ENCODE measurements at regions not wholly inside any gene's neighbourhood (a gene's known extent, or its start where the extent isn't known, plus 50 kb on each side); places are given as distances from the start of the nearest gene placed in this dataset.

- Histone ChIP-seq H3K9me3 (ENCODE audit: insufficient read depth in 2 of 2, low read depth in 1 of 2, low read length in 1 of 2) (no peaks in the 10 kb centered on the region), H3K4me2 (ENCODE audit: insufficient read depth in 1 of 2, low read depth in 2 of 2, low read length in 2 of 2) (no peak overlapping the region), H3K4ac (replicated peaks; ENCODE audit: insufficient read length, low read depth, low read length) (no peak overlapping the region), H3K27ac (ENCODE audit: low read depth, low read length) (no peak overlapping the region), H3K4me1 (replicated peaks in 1 of 4; ENCODE audit: control insufficient read depth in 3 of 4, insufficient read depth in 4 of 4, low read length in 3 of 4) (no peaks in the 10 kb centered on the region), H3K79me1 (ENCODE audit: low read depth, low read length) (no peaks in the 10 kb centered on the region), H4K20me1 (replicated peaks in 1 of 2; ENCODE audit: control insufficient read depth in 1 of 2, insufficient read depth in 2 of 2, low read length in 2 of 2) (no peaks in the 10 kb centered on the region), H3K23ac (ENCODE audit: insufficient read length) (no peak overlapping the region), H3K23me2 (ENCODE audit: low read depth, low read length) (no peaks in the 10 kb centered on the region), H2AFZ (ENCODE audit: low read length) (no peak overlapping the region), H2BK120ac (replicated peaks; ENCODE audit: low read depth, low read length) (no peak overlapping the region), H4K8ac (ENCODE audit: extremely low read depth, insufficient read depth, low read length) (no peak overlapping the region), H2BK15ac (ENCODE audit: low read length) (no peak overlapping the region), H4K91ac (replicated peaks; ENCODE audit: insufficient read length, low read length) (no peak overlapping the region), H3K56ac (replicated peaks; ENCODE audit: insufficient read length, low read depth, low read length) (no peak overlapping the region), H3K9ac (replicated peaks in 1 of 4; ENCODE audit: extremely low read depth in 1 of 4, low read depth in 3 of 4, low read length in 3 of 4) (no peak overlapping the region), H3K18ac (ENCODE audit: extremely low read depth, low read length) (no peak overlapping the region), H2AK5ac (ENCODE audit: low read depth, low read length) (no peak overlapping the region), H3K27me3 (replicated peaks in 1 of 4; ENCODE audit: control insufficient read depth in 3 of 4, extremely low read depth in 1 of 4, insufficient read depth in 3 of 4, low read length in 3 of 4) (no peaks in the 10 kb centered on the region), H2BK20ac (ENCODE audit: low read length) (no peak overlapping the region), H2BK5ac (ENCODE audit: low read depth, low read length) (no peak overlapping the region), H3K4me3 (ENCODE audit: extremely low read depth in 1 of 4, insufficient read depth in 2 of 4, low read depth in 3 of 4, low read length in 4 of 4) (no peak overlapping the region), H3K79me2 (ENCODE audit: control insufficient read depth in 1 of 2, insufficient read depth in 2 of 2, low read length in 2 of 2) (no peaks in the 10 kb centered on the region), H3K14ac (ENCODE audit: insufficient read length) (no peak overlapping the region), H4K5ac (ENCODE audit: insufficient read length, low read depth, low read length) (no peak overlapping the region), H2BK12ac (ENCODE audit: low read depth, low read length) (no peak overlapping the region), H3K36me3 (ENCODE audit: control insufficient read depth in 2 of 4, insufficient read depth in 4 of 4, low read length in 3 of 4) (no peaks in the 10 kb centered on the region)
- TF ChIP-seq EGR1 (IDR thresholded peaks at IDR 0.05; ENCODE audit: borderline replicate concordance, low read depth, low read length) = no peak
- TF ChIP-seq SIRT6 (IDR thresholded peaks at IDR 0.05; ENCODE audit: low read length) = no peak
- no peak for TF ChIP-seq TBP (IDR thresholded peaks at IDR 0.05; ENCODE audit: low read depth, low read length)
- TF ChIP-seq KDM4A (IDR thresholded peaks at IDR 0.05; ENCODE audit: low read depth, low read length, severe bottlenecking) = no peak
- TF ChIP-seq CHD2 (IDR thresholded peaks at IDR 0.05; ENCODE audit: low read length) = no peak
- no peak for TF ChIP-seq SIX5 (IDR thresholded peaks at IDR 0.05; ENCODE audit: low read depth, low read length)
- FAIRE-seq = no peak
- no peak for DNase-seq (ENCODE audit: low read depth in 1 of 2, low spot score in 2 of 2)
- POLR2A ChIA-PET (ENCODE audit: partially characterized antibody) = no interaction called here
- 89% methylated on average over 2 of the region's 2 CpGs; no CpG with 5 or more reads in 1 of the 2 experiments for WGBS, 2 experiments (ENCODE audit: extremely low coverage in 1 of 2, insufficient coverage in 1 of 2, insufficient read length in 1 of 2, insufficient replicate concordance in 2 of 2, low coverage in 1 of 2, low lambda C conversion rate in 2 of 2, missing lambda C conversion rate in 1 of 2)
- CTCF ChIA-PET (ENCODE audit: partially characterized antibody) = interaction anchor here (0.9 kb wide), 1 partner anchor 209 kb away, joined by 3 read pairs; no protein-coding TSS in a partner anchor
These were observed 138.9 kb upstream of the CDH19 start for GRCh38 chr18:66742832-66743231.

Data from H1 (cell line).